GM12874 (cell line): ENCODE measurements at regions not wholly inside any gene's neighbourhood (a gene's known extent, or its start where the extent isn't known, plus 50 kb on each side); places are given as distances from the start of the nearest gene placed in this dataset.

ENCODE experiments used
- CTCF ChIP-seq: IDR thresholded peaks from 2 replicates; pipeline ENCODE4 v1.5.1; 2011; ENCODE audit warnings: low read depth, mild to moderate bottlenecking, control low read depth, low read length, moderate library complexity; ENCODE audit not compliant: insufficient read depth

GRCh38 chr18:43876748-43877147 is 599.5 kb upstream of the SYT4 start:
- TF ChIP-seq CTCF, result no peak

DNA sequence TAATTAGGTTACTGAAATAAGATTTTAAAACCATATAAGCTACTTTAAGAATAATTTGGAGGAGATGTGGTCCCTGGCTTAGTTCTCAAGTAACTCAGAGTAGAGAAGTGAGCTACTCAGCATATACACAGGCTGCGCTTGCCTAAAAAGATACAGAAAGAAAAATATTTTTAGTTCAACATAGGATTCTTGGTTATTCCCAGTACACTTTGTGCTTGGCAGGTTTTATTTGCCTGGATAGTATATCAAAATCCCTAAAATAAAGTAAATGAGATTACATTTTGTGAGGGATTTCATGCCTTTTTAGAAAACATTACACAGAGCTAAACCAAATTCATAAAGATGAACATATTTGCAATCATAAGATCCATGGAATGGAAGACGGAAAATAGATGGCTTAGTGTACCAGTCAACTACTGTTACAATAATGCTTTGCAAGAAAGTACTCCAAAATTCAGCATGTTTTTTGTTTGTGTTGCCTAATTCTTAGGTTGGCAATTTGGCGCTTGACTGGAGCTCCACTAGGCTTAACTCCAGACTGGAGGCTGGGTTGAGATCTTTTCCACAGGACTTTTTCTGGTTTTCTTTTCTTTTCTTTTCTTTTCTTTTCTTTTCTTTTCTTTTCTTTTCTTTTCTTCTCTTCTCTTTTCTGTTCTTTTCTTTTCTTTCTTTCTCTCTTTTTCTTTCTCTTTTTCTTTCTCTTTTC is 600.5 kb upstream of the SYT4 start:
- TF ChIP-seq CTCF, result no peak

DNA sequence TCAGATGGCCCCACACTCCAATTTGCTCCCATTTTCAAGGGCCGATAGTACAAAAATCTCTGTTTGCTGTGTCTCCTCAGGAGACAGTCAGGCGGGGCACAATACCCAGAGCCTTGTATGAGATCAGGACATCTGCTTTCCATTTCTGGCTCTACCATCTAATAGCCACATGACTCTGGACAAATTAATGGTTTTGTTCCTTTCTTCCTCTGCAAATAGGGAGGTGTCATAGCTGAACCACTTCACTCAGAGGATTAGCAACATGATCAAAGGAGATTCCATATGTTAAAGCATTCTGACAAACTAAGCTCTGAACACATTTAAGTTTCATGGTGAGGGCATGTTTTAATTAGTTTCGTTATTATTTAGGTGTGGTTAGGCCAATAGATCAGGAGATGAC is 602.1 kb upstream of the SYT4 start:
- no peak for TF ChIP-seq CTCF

- TF ChIP-seq CTCF, result no peak
These were observed 605.2 kb upstream of the SYT4 start for GRCh38 chr18:43882358-43883055.

GRCh38 chr18:43883886-43884285 is 606.6 kb upstream of the SYT4 start:
- no peak for TF ChIP-seq CTCF

DNA sequence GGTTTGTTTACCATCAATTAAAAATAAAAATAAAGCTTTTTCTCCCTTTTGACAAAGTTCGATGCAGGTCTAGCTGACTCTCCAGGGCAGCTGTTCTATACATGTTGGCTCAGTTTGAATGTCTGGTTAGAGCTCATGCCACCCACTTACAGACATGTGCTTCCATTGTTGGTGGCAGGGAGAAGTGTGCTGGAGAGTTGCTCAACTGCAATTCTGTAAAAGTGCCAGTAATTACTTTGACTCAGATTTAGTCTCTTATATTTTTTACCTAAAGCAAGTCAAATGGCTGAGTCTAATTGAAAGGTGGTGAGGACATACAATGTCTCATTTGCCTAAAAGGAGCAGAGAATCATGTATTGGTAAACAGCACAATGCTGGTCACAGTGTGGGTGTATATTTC is 609.1 kb upstream of the SYT4 start:
- no peak for TF ChIP-seq CTCF

GRCh38 chr18:43887491-43887890 is 610.2 kb upstream of the SYT4 start:
- TF ChIP-seq CTCF, result no peak
